ENCODE measurements at regions not wholly inside any gene's neighbourhood (a gene's known extent, or its start where the extent isn't known, plus 50 kb on each side); places are given as distances from the start of the nearest gene placed in this dataset.

DNA sequence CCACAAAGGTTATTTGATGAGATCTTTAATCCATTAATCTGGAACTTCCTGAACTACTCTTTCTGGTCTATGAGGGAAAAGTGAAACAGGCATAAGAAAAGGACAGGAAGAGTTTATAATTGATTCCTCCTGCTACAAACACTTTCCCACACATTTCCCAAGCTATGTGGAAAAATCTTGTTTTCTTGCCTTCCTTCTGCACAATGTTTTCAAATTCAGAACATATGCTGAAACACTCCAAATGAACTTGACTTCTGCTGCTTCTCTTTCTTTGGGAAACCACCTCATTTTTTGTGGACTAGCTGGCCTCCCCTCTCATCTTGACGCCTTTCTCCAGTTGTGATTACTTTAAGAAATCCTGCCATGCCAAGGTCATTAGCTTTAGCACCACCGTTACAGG lies 100.7 kb upstream of the PTPRG start:
- TF ChIP-seq, protein P1, sequence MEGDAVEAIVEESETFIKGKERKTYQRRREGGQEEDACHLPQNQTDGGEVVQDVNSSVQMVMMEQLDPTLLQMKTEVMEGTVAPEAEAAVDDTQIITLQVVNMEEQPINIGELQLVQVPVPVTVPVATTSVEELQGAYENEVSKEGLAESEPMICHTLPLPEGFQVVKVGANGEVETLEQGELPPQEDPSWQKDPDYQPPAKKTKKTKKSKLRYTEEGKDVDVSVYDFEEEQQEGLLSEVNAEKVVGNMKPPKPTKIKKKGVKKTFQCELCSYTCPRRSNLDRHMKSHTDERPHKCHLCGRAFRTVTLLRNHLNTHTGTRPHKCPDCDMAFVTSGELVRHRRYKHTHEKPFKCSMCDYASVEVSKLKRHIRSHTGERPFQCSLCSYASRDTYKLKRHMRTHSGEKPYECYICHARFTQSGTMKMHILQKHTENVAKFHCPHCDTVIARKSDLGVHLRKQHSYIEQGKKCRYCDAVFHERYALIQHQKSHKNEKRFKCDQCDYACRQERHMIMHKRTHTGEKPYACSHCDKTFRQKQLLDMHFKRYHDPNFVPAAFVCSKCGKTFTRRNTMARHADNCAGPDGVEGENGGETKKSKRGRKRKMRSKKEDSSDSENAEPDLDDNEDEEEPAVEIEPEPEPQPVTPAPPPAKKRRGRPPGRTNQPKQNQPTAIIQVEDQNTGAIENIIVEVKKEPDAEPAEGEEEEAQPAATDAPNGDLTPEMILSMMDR (IDR thresholded peaks at IDR 0.05) = no peak
- no peak for TF ChIP-seq POLR2A (IDR thresholded peaks at IDR 0.05)
- no peak for TF ChIP-seq POLR2AphosphoS5 (IDR thresholded peaks at IDR 0.05)

Data from upper lobe of left lung (tissue), 4 donors.